Cardiac muscle cell (in vitro differentiated cells and primary cell): ENCODE measurements at regions not wholly inside any gene's neighbourhood (a gene's known extent, or its start where the extent isn't known, plus 50 kb on each side); places are given as distances from the start of the nearest gene placed in this dataset.

ENCODE experiments used
- DNase-seq, 2 donors: peaks; one replicate each; pipeline versions ENCODE4 v3.0.0 to v3.0.0-alpha.2; 2010 to 2017; ENCODE audit warnings: low read depth in 1 of 2, low spot score in 1 of 2
- H3K27ac ChIP-seq: fragments of 200-600 bp; sonication (generic); 2 replicates; pipeline ENCODE4 v1.5.1; 2016
- H3K27me3 ChIP-seq: fragments of 200-600 bp; sonication (generic); 2 replicates; pipeline ENCODE4 v1.6.0; 2016; ENCODE audit warnings: control low read depth
- H3K36me3 ChIP-seq: fragments of 200-600 bp; sonication (generic); 2 replicates; pipeline ENCODE4 v1.5.1; 2016; ENCODE audit warnings: control low read depth
- H3K4me1 ChIP-seq: fragments of 200-600 bp; sonication (generic); 2 replicates; pipeline ENCODE4 v1.8.1; 2017; ENCODE audit warnings: low read depth, mild to moderate bottlenecking, mixed run types
- H3K4me3 ChIP-seq: fragments of 200-600 bp; sonication (generic); 2 replicates; pipeline ENCODE4 v1.5.1; 2016; ENCODE audit warnings: mild to moderate bottlenecking
- H3K9me3 ChIP-seq: fragments of 200-600 bp; sonication (generic); 2 replicates; pipeline ENCODE4 v1.5.1; 2017; ENCODE audit warnings: low read depth, mild to moderate bottlenecking, control low read depth
- TF ChIP-seq, protein P1 (sequence below): IDR thresholded peaks from 2 replicates; pipeline ENCODE4 v1.5.1; 2012; ENCODE audit warnings: low read depth, mild to moderate bottlenecking, low read length

DNA sequence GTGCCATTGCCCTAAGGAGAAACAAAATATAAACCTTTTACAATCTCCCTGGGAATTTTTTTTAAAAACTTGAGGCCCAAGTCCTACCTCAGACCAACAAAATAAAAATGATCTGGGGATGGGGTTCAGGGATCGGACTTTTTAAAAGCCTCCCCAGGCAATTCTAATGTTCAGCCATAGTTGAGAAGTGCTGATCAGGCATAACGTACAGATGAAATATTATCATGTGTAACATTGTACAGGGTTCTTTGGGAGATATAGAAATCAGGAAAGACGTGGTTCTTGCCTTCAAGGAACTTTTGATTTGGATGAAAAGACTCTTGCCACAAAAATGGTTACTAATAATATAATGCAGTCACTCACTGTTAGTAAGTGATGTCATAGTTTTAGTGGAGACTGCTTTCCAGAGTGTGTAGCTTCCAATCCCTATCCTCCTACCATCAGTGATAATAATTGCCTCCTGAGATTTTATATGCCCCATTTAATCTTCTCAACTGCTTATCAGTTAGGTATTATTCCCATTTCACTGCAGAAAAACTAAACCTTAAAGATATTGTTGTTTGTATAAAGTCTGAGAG is 135.6 kb downstream of the BRMS1L start:
- Histone ChIP-seq H3K4me3 (no peak overlapping the region), H3K9me3 (no peaks in the 10 kb centered on the region), H3K27ac (no peak overlapping the region), H3K36me3 (no peaks in the 10 kb centered on the region), H3K27me3 (no peaks in the 10 kb centered on the region), H3K4me1 (no peaks in the 10 kb centered on the region)
- DNase-seq: no peak
- TF ChIP-seq, protein P1, sequence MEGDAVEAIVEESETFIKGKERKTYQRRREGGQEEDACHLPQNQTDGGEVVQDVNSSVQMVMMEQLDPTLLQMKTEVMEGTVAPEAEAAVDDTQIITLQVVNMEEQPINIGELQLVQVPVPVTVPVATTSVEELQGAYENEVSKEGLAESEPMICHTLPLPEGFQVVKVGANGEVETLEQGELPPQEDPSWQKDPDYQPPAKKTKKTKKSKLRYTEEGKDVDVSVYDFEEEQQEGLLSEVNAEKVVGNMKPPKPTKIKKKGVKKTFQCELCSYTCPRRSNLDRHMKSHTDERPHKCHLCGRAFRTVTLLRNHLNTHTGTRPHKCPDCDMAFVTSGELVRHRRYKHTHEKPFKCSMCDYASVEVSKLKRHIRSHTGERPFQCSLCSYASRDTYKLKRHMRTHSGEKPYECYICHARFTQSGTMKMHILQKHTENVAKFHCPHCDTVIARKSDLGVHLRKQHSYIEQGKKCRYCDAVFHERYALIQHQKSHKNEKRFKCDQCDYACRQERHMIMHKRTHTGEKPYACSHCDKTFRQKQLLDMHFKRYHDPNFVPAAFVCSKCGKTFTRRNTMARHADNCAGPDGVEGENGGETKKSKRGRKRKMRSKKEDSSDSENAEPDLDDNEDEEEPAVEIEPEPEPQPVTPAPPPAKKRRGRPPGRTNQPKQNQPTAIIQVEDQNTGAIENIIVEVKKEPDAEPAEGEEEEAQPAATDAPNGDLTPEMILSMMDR: no peak

DNA sequence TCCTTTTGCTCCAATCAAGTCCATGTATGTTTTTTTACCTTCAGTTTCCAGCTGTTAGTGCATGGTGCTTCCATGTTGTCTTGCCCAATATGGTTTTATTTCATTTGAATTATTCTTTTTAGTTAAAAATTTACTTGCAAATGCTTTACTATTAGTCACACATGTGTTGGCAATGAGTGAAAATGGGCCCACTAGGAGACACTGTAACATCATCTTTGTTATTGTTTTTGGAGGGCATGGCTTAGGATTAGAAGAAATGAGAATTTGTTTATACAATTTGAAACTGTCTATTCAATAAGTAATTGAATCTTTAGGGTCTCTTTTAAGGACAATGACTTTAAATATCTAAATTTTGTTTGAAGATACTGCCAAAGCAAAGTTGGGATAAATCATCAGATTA is 133.7 kb downstream of the BRMS1L start:
- H3K27ac ChIP-seq: no peak overlapping the region
- no peak for DNase-seq
- TF ChIP-seq, protein P1: no peak
- no peaks in the 10 kb centered on the region for H3K27me3 ChIP-seq
- H3K4me1 ChIP-seq: no peaks in the 10 kb centered on the region
- no peaks in the 10 kb centered on the region for H3K9me3 ChIP-seq
- H3K4me3 ChIP-seq: no peak overlapping the region
- H3K36me3 ChIP-seq: no peaks in the 10 kb centered on the region

DNA sequence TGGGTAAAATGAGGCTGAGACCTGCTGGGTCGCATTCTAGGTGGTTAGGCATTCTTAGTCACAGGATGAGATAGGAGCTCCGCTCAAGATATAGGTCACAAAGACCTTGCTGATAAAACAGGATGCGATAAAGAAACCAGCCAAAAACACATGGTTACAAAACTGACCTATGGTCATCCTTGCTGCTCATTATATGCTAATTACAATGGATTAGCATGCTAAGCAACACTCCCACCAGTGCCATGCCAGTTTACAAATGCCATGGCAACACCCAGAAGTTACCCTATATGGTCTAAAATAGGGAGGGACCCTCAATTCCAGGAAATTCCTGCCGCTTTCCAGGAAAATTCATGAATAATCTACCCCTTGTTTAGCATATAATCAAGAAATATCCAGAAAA is 132.4 kb downstream of the BRMS1L start:
- Histone ChIP-seq H3K27ac (no peak overlapping the region), H3K27me3 (no peaks in the 10 kb centered on the region), H3K4me3 (no peak overlapping the region), H3K36me3 (no peaks in the 10 kb centered on the region), H3K4me1 (no peaks in the 10 kb centered on the region), H3K9me3 (no peaks in the 10 kb centered on the region)
- TF ChIP-seq, protein P1: no peak
- no peak for DNase-seq

DNA sequence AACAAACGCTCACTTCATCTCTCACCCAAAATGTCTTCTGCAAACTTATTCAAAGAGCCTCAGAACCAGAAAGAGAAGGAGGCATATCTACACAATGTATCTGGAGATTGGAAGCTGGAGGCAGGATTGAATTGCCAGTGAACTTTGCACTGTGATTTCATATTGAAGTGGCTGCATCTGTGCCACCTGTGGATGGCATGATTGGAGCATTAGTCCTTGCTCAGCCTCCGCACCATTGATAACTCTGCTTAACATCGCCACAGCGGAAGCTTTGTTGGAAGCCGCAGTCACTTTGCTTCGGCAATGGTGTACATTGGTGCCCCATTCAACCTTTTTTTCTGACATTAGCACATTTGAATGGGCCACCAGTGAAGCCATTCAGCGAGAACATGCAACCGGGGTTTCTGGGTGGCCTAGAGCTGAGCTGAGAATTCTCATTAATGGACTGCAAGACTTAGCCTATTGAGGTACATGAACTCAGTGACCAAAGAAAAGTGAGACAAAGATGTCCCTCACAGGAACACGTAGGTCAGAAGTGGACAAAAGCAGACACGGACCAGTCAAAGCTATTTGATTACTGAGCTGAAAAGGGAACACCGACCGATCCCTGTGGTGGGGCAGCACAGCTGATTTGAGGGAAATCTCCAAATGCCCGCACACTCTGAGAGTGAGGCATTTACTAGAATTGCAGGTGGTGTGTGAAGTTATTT is 130.4 kb downstream of the BRMS1L start:
- no peaks in the 10 kb centered on the region for H3K4me1 ChIP-seq
- H3K27me3 ChIP-seq: no peaks in the 10 kb centered on the region

DNA sequence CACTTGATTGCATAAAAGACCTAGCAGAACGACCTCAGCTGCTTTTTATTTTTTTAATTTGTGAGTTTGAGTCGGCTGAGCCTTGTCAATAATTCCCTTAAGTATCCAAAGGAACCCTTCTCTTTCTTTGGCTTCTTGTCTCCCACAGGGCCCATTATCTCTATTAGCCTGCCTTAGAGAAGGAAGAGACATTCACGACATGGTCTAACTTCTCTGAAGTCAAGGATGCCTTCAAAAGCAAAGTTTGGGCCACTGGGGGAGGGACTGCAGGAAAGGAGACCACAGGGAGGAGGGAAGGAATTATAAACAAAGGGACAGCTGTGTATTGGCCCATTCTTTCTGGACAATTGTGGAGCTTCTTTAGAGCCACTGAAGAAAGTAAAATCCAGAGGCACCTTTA is 126.4 kb downstream of the BRMS1L start:
- Histone ChIP-seq H3K27ac (no peak overlapping the region), H3K27me3 (no peaks in the 10 kb centered on the region), H3K4me3 (no peak overlapping the region), H3K9me3 (no peaks in the 10 kb centered on the region), H3K4me1 (no peaks in the 10 kb centered on the region), H3K36me3 (no peaks in the 10 kb centered on the region)
- TF ChIP-seq, protein P1: no peak
- DNase-seq: no peak

More for the DNA sequence above, 130.4 kb downstream of the BRMS1L start:
- Histone ChIP-seq H3K9me3 (no peaks in the 10 kb centered on the region), H3K27ac (no peak overlapping the region), H3K4me3 (no peak overlapping the region), H3K36me3 (no peaks in the 10 kb centered on the region)
- no peak for DNase-seq
- TF ChIP-seq, protein P1: no peak
